CD14-positive monocyte (primary cell): ENCODE measurements at regions not wholly inside any gene's neighbourhood (a gene's known extent, or its start where the extent isn't known, plus 50 kb on each side); places are given as distances from the start of the nearest gene placed in this dataset.

Experiments
- DNase-seq, 3 donors: peaks; one replicate each; pipeline ENCODE4 v3.0.0-alpha.2; 2011 to 2022
- H2AFZ ChIP-seq: 2 replicates; pipeline ENCODE4 v1.6.0; 2012; ENCODE audit warnings: mild to moderate bottlenecking, low read depth, low read length, inconsistent platforms; ENCODE audit not compliant: insufficient read depth, poor library complexity, severe bottlenecking
- H3K27ac ChIP-seq, 2 donors: 1 replicate in 1 of 2; 2 replicates in 1 of 2; pipeline ENCODE4 v1.5.1; 2012 to 2013; ENCODE audit warnings: low read length in 2 of 2, control low read depth in 1 of 2, inconsistent platforms in 1 of 2, low read depth in 1 of 2, mild to moderate bottlenecking in 1 of 2
- H3K27me3 ChIP-seq, 2 donors: one replicate each; pipeline versions ENCODE4 v1.6.0 to v1.6.1; 2011 to 2013; ENCODE audit warnings: low read length in 2 of 2; ENCODE audit not compliant: control insufficient read depth in 2 of 2, insufficient read depth in 2 of 2
- H3K36me3 ChIP-seq, 2 donors: replicated peaks in 1 of 2; 1 replicate in 1 of 2; 2 replicates in 1 of 2; pipeline versions ENCODE4 v1.5.1 to v1.6.1; 2012 to 2013; ENCODE audit warnings: low read length in 2 of 2, control low read depth in 1 of 2, inconsistent platforms in 1 of 2, mild to moderate bottlenecking in 1 of 2; ENCODE audit not compliant: insufficient read depth in 2 of 2, control insufficient read depth in 1 of 2
- H3K4me1 ChIP-seq, 2 donors: 1 replicate in 1 of 2; 2 replicates in 1 of 2; pipeline versions ENCODE4 v1.5.1 to v1.6.1; 2012 to 2013; ENCODE audit warnings: low read length in 2 of 2, control low read depth in 1 of 2, inconsistent platforms in 1 of 2, mild to moderate bottlenecking in 1 of 2, moderate library complexity in 1 of 2; ENCODE audit not compliant: insufficient read depth in 2 of 2, control insufficient read depth in 1 of 2
- H3K4me2 ChIP-seq: replicated peaks from 2 replicates; pipeline ENCODE3; 2012; ENCODE audit warnings: low read length, moderate library complexity, mild to moderate bottlenecking; ENCODE audit not compliant: poor library complexity, severe bottlenecking; ENCODE audit errors: extremely low read depth
- H3K4me3 ChIP-seq, 3 experiments: fragments of 200-600 bp in 1 of 3; sonication (generic) in 1 of 3; replicated peaks in 1 of 3; 1 replicate in 2 of 3; 2 replicates in 1 of 3; pipeline ENCODE4 v1.5.1; 2011 to 2013; ENCODE audit warnings: low read length in 3 of 3, mild to moderate bottlenecking in 3 of 3, control low read depth in 2 of 3, low read depth in 2 of 3, inconsistent platforms in 1 of 3, moderate library complexity in 1 of 3
- H3K79me2 ChIP-seq: 2 replicates; pipeline ENCODE4 v1.6.0; 2012; ENCODE audit warnings: mild to moderate bottlenecking, control low read depth, inconsistent platforms, low read length, moderate library complexity; ENCODE audit not compliant: insufficient read depth
- H3K9ac ChIP-seq: 2 replicates; pipeline ENCODE4 v1.6.0; 2017; ENCODE audit warnings: low read length, mild to moderate bottlenecking; ENCODE audit not compliant: insufficient read depth, poor library complexity, severe bottlenecking
- H3K9me3 ChIP-seq, 2 donors: replicated peaks in 1 of 2; 1 replicate in 1 of 2; 2 replicates in 1 of 2; pipeline versions ENCODE4 v1.5.1 to v1.6.1; 2012 to 2013; ENCODE audit warnings: low read length in 2 of 2, control low read depth in 1 of 2; ENCODE audit not compliant: control insufficient read depth in 1 of 2, insufficient read depth in 1 of 2
- H4K20me1 ChIP-seq: 2 replicates; pipeline ENCODE4 v1.6.0; 2012; ENCODE audit warnings: mild to moderate bottlenecking, low read length, control low read depth, moderate library complexity; ENCODE audit not compliant: insufficient read depth
- H3K27ac Mint-ChIP-seq, 7 donors: one replicate each; pipeline ENCODE4 v1.8.0; 2020; ENCODE audit warnings: mild to moderate bottlenecking in 7 of 7, mixed read lengths in 7 of 7, moderate library complexity in 6 of 7, inconsistent platforms in 2 of 7
- H3K27me3 Mint-ChIP-seq, 3 donors: one replicate each; pipeline ENCODE4 v1.8.0; 2021 to 2022; ENCODE audit warnings: low read depth in 3 of 3, mild to moderate bottlenecking in 3 of 3, mixed read lengths in 3 of 3, moderate library complexity in 3 of 3, inconsistent platforms in 1 of 3
- H3K36me3 Mint-ChIP-seq, 2 donors: one replicate each; pipeline ENCODE4 v1.8.0; 2020; ENCODE audit warnings: mixed read lengths in 2 of 2, inconsistent platforms in 1 of 2, mild to moderate bottlenecking in 1 of 2
- H3K4me1 Mint-ChIP-seq: one replicate; pipeline ENCODE4 v1.8.0; 2020; ENCODE audit warnings: mild to moderate bottlenecking, mixed read lengths
- H3K4me3 Mint-ChIP-seq, 2 donors: one replicate each; pipeline ENCODE4 v1.8.0; 2020; ENCODE audit warnings: mild to moderate bottlenecking in 2 of 2, mixed read lengths in 2 of 2, moderate library complexity in 1 of 2
- H3K9me3 Mint-ChIP-seq, 7 donors: one replicate each; pipeline ENCODE4 v1.8.0; 2020 to 2022; ENCODE audit warnings: mixed read lengths in 7 of 7, mild to moderate bottlenecking in 6 of 7, moderate library complexity in 6 of 7, inconsistent platforms in 2 of 7
- WGBS: methylation state at CpG from one replicate; pipeline ENCODE4 v1.1.5; 2013; ENCODE audit warnings: missing lambda C conversion rate; ENCODE audit not compliant: insufficient coverage; 5-methylcytosine and 5-hydroxymethylcytosine counted together
- intact Hi-C, 2 donors: fragments of 100-400 bp; cut with micrococcal nuclease; formaldehyde crosslinking; loops; one replicate each; pipeline versions ENCODE4 v1.15.0 to v1.15.1; 2023
- TF ChIP-seq, protein P1 (sequence below): fragments of 200-600 bp; IDR thresholded peaks from one replicate; pipeline ENCODE4 v1.8.0; 2022; ENCODE audit warnings: antibody characterized with exemption, mild to moderate bottlenecking

DNA sequence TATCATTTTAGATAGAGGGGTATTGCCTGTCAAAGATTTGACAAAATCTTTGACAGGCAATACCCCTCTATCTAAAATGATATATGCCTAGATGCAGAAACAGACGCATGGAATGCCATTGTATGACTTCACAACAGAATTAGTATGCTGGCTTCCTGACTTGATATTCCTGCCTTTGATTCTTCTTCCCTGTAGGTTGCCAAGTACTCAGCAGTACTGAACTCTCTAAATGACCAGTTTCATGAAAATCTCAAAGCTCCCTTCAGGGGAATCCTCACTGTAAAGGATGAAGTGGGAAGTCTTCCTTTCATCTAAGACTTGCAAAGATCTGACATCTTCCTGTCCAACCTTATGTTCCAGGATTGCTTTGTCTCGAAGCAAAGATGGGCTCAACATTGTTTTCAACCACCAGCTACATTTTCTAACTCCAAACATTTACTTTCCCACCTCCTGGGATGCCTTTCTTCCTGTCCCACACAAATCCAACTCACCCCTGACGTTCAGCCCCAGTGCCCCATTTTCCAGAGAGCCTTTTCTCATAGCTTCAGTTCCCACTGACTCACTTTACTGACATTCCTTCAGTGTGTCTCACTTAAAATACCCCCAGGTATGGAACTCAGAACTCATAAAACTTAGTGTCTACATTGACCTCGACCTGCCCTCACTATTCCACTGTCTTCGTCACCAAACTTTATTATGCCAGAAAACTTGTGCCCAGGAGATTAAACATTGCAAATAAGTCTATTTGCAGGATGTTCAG, 67.3 kb upstream of the KCNJ6 start:
- H3K4me2 ChIP-seq, result no peak overlapping the region
- intact Hi-C loops, result no loop called here
- H2AFZ ChIP-seq, result no peak overlapping the region

DNA sequence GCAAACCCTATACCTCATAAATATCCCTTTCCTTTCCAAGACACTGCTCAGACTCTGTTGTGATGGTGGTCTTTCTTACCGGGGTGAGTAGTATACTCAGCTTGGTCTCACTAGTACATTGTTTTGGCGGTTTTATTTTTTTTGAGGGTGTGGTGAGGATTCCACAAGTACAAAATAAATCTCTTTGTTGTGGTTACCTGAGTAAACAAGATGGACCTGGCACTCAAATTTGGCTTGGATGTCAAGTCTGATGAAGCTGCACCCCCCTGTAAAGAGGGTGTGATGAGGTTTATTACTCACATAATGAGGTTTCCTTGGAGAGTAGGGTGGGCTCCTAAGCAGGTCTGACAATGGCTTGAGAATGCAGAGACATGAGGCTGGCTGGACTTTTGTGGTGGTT, 68.2 kb upstream of the KCNJ6 start:
- Histone ChIP-seq H3K27ac (no peak overlapping the region), H3K36me3 (no peaks in the 10 kb centered on the region), H3K9ac (no peak overlapping the region), H3K9me3 (no peaks in the 10 kb centered on the region), H4K20me1 (no peaks in the 10 kb centered on the region), H3K4me3 (no peak overlapping the region), H2AFZ (no peak overlapping the region), H3K4me1 (no peaks in the 10 kb centered on the region), H3K79me2 (no peaks in the 10 kb centered on the region), H3K27me3 (peaks cover 0 to 2% of the 10 kb centered on the region in 2 donors), H3K4me2 (no peak overlapping the region)
- no CpG with 5 or more reads among the region's 2 CpGs for WGBS
- peaks cover 7 to 11% (median 9%) of the 10 kb centered on the region in 3 donors for H3K27me3 Mint-ChIP-seq
- H3K4me1 Mint-ChIP-seq, result no peaks in the 10 kb centered on the region
- H3K4me3 Mint-ChIP-seq, result no peak overlapping the region
- TF ChIP-seq, protein P1, sequence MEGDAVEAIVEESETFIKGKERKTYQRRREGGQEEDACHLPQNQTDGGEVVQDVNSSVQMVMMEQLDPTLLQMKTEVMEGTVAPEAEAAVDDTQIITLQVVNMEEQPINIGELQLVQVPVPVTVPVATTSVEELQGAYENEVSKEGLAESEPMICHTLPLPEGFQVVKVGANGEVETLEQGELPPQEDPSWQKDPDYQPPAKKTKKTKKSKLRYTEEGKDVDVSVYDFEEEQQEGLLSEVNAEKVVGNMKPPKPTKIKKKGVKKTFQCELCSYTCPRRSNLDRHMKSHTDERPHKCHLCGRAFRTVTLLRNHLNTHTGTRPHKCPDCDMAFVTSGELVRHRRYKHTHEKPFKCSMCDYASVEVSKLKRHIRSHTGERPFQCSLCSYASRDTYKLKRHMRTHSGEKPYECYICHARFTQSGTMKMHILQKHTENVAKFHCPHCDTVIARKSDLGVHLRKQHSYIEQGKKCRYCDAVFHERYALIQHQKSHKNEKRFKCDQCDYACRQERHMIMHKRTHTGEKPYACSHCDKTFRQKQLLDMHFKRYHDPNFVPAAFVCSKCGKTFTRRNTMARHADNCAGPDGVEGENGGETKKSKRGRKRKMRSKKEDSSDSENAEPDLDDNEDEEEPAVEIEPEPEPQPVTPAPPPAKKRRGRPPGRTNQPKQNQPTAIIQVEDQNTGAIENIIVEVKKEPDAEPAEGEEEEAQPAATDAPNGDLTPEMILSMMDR, result no peak
- H3K9me3 Mint-ChIP-seq, result peaks cover 0 to 3% (median 0%) of the 10 kb centered on the region in 7 donors
- intact Hi-C loops, result no loop called here
- H3K36me3 Mint-ChIP-seq, result no peaks in the 10 kb centered on the region
- no peak overlapping the region for H3K27ac Mint-ChIP-seq
- DNase-seq, result no peak

More for the DNA sequence above, 67.3 kb upstream of the KCNJ6 start:
- H3K27me3 ChIP-seq, result peaks cover 0 to 2% of the 10 kb centered on the region in 2 donors
- TF ChIP-seq, protein P1, result no peak
- H3K4me3 Mint-ChIP-seq, result no peak overlapping the region
- H3K4me1 ChIP-seq, result no peaks in the 10 kb centered on the region
- no peaks in the 10 kb centered on the region for H3K79me2 ChIP-seq
- no peak overlapping the region for H3K27ac Mint-ChIP-seq
- peaks cover 3 to 11% (median 9%) of the 10 kb centered on the region in 3 donors for H3K27me3 Mint-ChIP-seq
- no peaks in the 10 kb centered on the region for H3K9me3 ChIP-seq
- no peaks in the 10 kb centered on the region for H3K4me1 Mint-ChIP-seq
- H3K27ac ChIP-seq, result no peak overlapping the region
- H3K9ac ChIP-seq, result no peak overlapping the region
- no peaks in the 10 kb centered on the region for H4K20me1 ChIP-seq
- H3K9me3 Mint-ChIP-seq, result peaks cover 0 to 3% (median 0%) of the 10 kb centered on the region in 7 donors
- 82% methylated on average over 2 of the region's 5 CpGs for WGBS
- H3K36me3 Mint-ChIP-seq, result no peaks in the 10 kb centered on the region
- H3K4me3 ChIP-seq, result no peak overlapping the region
- DNase-seq, result no peak
- H3K36me3 ChIP-seq, result no peaks in the 10 kb centered on the region
